Activated CD4-positive, alpha-beta memory T cell treated with anti-CD3 and anti-CD28 coated beads for 36 hours (primary cell): ENCODE measurements at regions not wholly inside any gene's neighbourhood (a gene's known extent, or its start where the extent isn't known, plus 50 kb on each side); places are given as distances from the start of the nearest gene placed in this dataset.
"Not testable (repeated sequence)": the region's sequence is repeated elsewhere in the genome, so short reads cannot be mapped to it uniquely, and the experiment has no call there.

Experiments used
- CTCF ChIA-PET: fragments of 350-600 bp; sonication (Branson Sonifier 250); formaldehyde crosslinking; loops from one replicate; lab custom pipeline; 2021; ENCODE audit warnings: antibody characterized with exemption, inconsistent platforms; lab: Charles Lee
- POLR2A ChIA-PET: fragments of 350-600 bp; sonication (Branson Sonifier 250); formaldehyde crosslinking; loops from one replicate; lab custom pipeline; 2021; ENCODE audit warnings: antibody characterized with exemption; lab: Charles Lee
- DNase-seq: peaks from one replicate; pipeline ENCODE4 v3.0.0-alpha.2; 2020
- H3K27ac Mint-ChIP-seq: one replicate; pipeline ENCODE4 v1.8.0; 2021; ENCODE audit warnings: mixed read lengths
- H3K27me3 Mint-ChIP-seq: one replicate; pipeline ENCODE4 v1.8.0; 2021; ENCODE audit warnings: mixed read lengths
- H3K36me3 Mint-ChIP-seq: one replicate; pipeline ENCODE4 v1.8.0; 2021; ENCODE audit warnings: mixed read lengths
- H3K4me1 Mint-ChIP-seq: one replicate; pipeline ENCODE4 v1.8.0; 2021; ENCODE audit warnings: low read depth, mixed read lengths
- H3K4me3 Mint-ChIP-seq: one replicate; pipeline ENCODE4 v1.8.0; 2021; ENCODE audit warnings: mild to moderate bottlenecking, mixed read lengths
- H3K9me3 Mint-ChIP-seq: one replicate; pipeline ENCODE4 v1.8.0; 2021; ENCODE audit warnings: mixed read lengths
- intact Hi-C: fragments of 100-400 bp; cut with micrococcal nuclease; formaldehyde crosslinking; loops from one replicate; pipeline ENCODE4 v1.15.1; 2023

GRCh38 chr5:62786099-62786498, 207.5 kb downstream of the LRRC70 start:
- intact Hi-C loops: no loop called here
- no peak overlapping the region for H3K4me3 Mint-ChIP-seq
- no peaks in the 10 kb centered on the region for H3K36me3 Mint-ChIP-seq
- no peaks in the 10 kb centered on the region for H3K4me1 Mint-ChIP-seq
- peaks cover 3% of the 10 kb centered on the region for H3K27me3 Mint-ChIP-seq
- no peak overlapping the region for H3K27ac Mint-ChIP-seq
- no peak for DNase-seq
- CTCF ChIA-PET: no interaction called here
- POLR2A ChIA-PET: no interaction called here
- H3K9me3 Mint-ChIP-seq: peaks cover 2% of the 10 kb centered on the region

GRCh38 chr5:62785588-62785987, 207.0 kb downstream of the LRRC70 start:
- no peak overlapping the region for H3K27ac Mint-ChIP-seq
- DNase-seq: no peak
- intact Hi-C loops: no loop called here
- peaks cover 2% of the 10 kb centered on the region for H3K9me3 Mint-ChIP-seq
- ChIA-PET POLR2A (no interaction called here), CTCF (no interaction called here)
- no peak overlapping the region for H3K4me3 Mint-ChIP-seq
- H3K27me3 Mint-ChIP-seq: peaks cover 5% of the 10 kb centered on the region
- no peaks in the 10 kb centered on the region for H3K36me3 Mint-ChIP-seq
- H3K4me1 Mint-ChIP-seq: no peaks in the 10 kb centered on the region

GRCh38 chr5:62783374-62784057, 204.9 kb downstream of the LRRC70 start:
- POLR2A ChIA-PET: no interaction called here
- CTCF ChIA-PET: interaction anchor here (1.6 kb wide), 1 partner anchor 324 kb away, joined by 4 read pairs; no protein-coding TSS in a partner anchor
- Mint-ChIP-seq H3K27me3 (peaks cover 3% of the 10 kb centered on the region), H3K36me3 (no peaks in the 10 kb centered on the region), H3K27ac (no peak overlapping the region), H3K9me3 (peaks cover 2% of the 10 kb centered on the region), H3K4me3 (no peak overlapping the region), H3K4me1 (no peaks in the 10 kb centered on the region)
- DNase-seq: no peak
- intact Hi-C loops: no loop called here

- intact Hi-C loops: loop anchor here (1.0 kb wide), 1 partner anchor 338 kb away; no protein-coding TSS in a partner anchor
- Mint-ChIP-seq H3K36me3 (no peaks in the 10 kb centered on the region), H3K27me3 (peaks cover 3% of the 10 kb centered on the region), H3K9me3 (peaks cover 2% of the 10 kb centered on the region), H3K4me3 (no peak overlapping the region), H3K27ac (no peak overlapping the region), H3K4me1 (no peaks in the 10 kb centered on the region)
- ChIA-PET POLR2A (no interaction called here), CTCF (no interaction called here)
- DNase-seq: no peak
These were observed 202.3 kb downstream of the LRRC70 start for GRCh38 chr5:62780888-62781287.

GRCh38 chr5:62780230-62780629, 201.6 kb downstream of the LRRC70 start:
- H3K4me3 Mint-ChIP-seq: no peak overlapping the region
- no peak for DNase-seq
- intact Hi-C loops: loop anchor here (1.0 kb wide), 1 partner anchor 337 kb away; no protein-coding TSS in a partner anchor
- peaks cover 2% of the 10 kb centered on the region for H3K9me3 Mint-ChIP-seq
- H3K27me3 Mint-ChIP-seq: peaks cover 3% of the 10 kb centered on the region
- POLR2A ChIA-PET: no interaction called here
- CTCF ChIA-PET: interaction anchor here (1.8 to 1.9 kb wide), 2 partner anchors 317 to 320 kb away, joined by 5 to 13 read pairs; no protein-coding TSS in a partner anchor
- H3K27ac Mint-ChIP-seq: no peak overlapping the region
- H3K36me3 Mint-ChIP-seq: no peaks in the 10 kb centered on the region
- H3K4me1 Mint-ChIP-seq: no peaks in the 10 kb centered on the region

GRCh38 chr5:62779010-62779422, 200.4 kb downstream of the LRRC70 start:
- peaks cover under 1% of the 10 kb centered on the region for H3K9me3 Mint-ChIP-seq
- H3K36me3 Mint-ChIP-seq: no peaks in the 10 kb centered on the region
- no peak overlapping the region for H3K27ac Mint-ChIP-seq
- intact Hi-C loops: loop anchor here (1.0 to 5.0 kb wide), 2 partner anchors 319 to 557 kb away; no protein-coding TSS in a partner anchor
- no peaks in the 10 kb centered on the region for H3K4me1 Mint-ChIP-seq
- peaks cover 3% of the 10 kb centered on the region for H3K27me3 Mint-ChIP-seq
- ChIA-PET CTCF (interaction anchor here (0.6 to 1.9 kb wide), 14 partner anchors 11 to 1097 kb away, joined by 3 to 13 read pairs (median 4); no protein-coding TSS in a partner anchor), POLR2A (interaction anchor here (0.6 kb wide), 1 partner anchor 316 kb away, joined by 3 read pairs; no protein-coding TSS in a partner anchor)
- H3K4me3 Mint-ChIP-seq: no peak overlapping the region
- DNase-seq: no peak

GRCh38 chr5:62778316-62779009, 199.8 kb downstream of the LRRC70 start:
- Mint-ChIP-seq H3K4me1 (no peaks in the 10 kb centered on the region), H3K4me3 (no peak overlapping the region)
- POLR2A ChIA-PET: interaction anchor here (0.6 kb wide), 1 partner anchor 316 kb away, joined by 3 read pairs; no protein-coding TSS in a partner anchor

GRCh38 chr5:62777081-62777480, 198.5 kb downstream of the LRRC70 start:
- intact Hi-C loops: loop anchor here (5.0 kb wide), 1 partner anchor 555 kb away; no protein-coding TSS in a partner anchor
- H3K9me3 Mint-ChIP-seq, H3K27ac Mint-ChIP-seq, H3K36me3 Mint-ChIP-seq, DNase-seq, POLR2A ChIA-PET, H3K4me3 Mint-ChIP-seq, H3K27me3 Mint-ChIP-seq, H3K4me1 Mint-ChIP-seq: not testable (repeated sequence)
- CTCF ChIA-PET: interaction anchor here (1.2 kb wide), 2 partner anchors 19 to 317 kb away, joined by 3 read pairs; no protein-coding TSS in a partner anchor

More at GRCh38 chr5:62778316-62779009, 199.8 kb downstream of the LRRC70 start:
- DNase-seq: no peak
- intact Hi-C loops: loop anchor here (1.0 to 5.0 kb wide), 2 partner anchors 318 to 556 kb away; no protein-coding TSS in a partner anchor
- Mint-ChIP-seq H3K27me3 (peaks cover 3% of the 10 kb centered on the region), H3K27ac (no peak overlapping the region), H3K36me3 (no peaks in the 10 kb centered on the region), H3K9me3 (no peaks in the 10 kb centered on the region)
- CTCF ChIA-PET: interaction anchor here (0.6 to 1.9 kb wide), 16 partner anchors 11 to 1096 kb away, joined by 3 to 13 read pairs (median 4); no protein-coding TSS in a partner anchor

GRCh38 chr5:62776592-62776991, 198.0 kb downstream of the LRRC70 start:
- H3K36me3 Mint-ChIP-seq, POLR2A ChIA-PET, H3K27ac Mint-ChIP-seq, H3K9me3 Mint-ChIP-seq, H3K4me3 Mint-ChIP-seq, H3K4me1 Mint-ChIP-seq, H3K27me3 Mint-ChIP-seq, DNase-seq, CTCF ChIA-PET: not testable (repeated sequence)
- intact Hi-C loops: loop anchor here (5.0 kb wide), 1 partner anchor 554 kb away; no protein-coding TSS in a partner anchor

GRCh38 chr5:62773460-62773859, 194.8 kb downstream of the LRRC70 start:
- no peaks in the 10 kb centered on the region for H3K36me3 Mint-ChIP-seq
- no peak overlapping the region for H3K4me3 Mint-ChIP-seq
- H3K9me3 Mint-ChIP-seq: no peaks in the 10 kb centered on the region
- H3K27ac Mint-ChIP-seq: no peak overlapping the region
- ChIA-PET POLR2A (no interaction called here), CTCF (no interaction called here)
- intact Hi-C loops: no loop called here
- H3K4me1 Mint-ChIP-seq: no peaks in the 10 kb centered on the region
- no peaks in the 10 kb centered on the region for H3K27me3 Mint-ChIP-seq
- DNase-seq: no peak

GRCh38 chr5:62771341-62771740, 192.7 kb downstream of the LRRC70 start:
- H3K4me3 Mint-ChIP-seq: no peak overlapping the region
- CTCF ChIA-PET: no interaction called here
- intact Hi-C loops: no loop called here
- no peak for DNase-seq
- H3K27me3 Mint-ChIP-seq: no peaks in the 10 kb centered on the region
- no peaks in the 10 kb centered on the region for H3K36me3 Mint-ChIP-seq
- H3K4me1 Mint-ChIP-seq: no peaks in the 10 kb centered on the region
- H3K9me3 Mint-ChIP-seq: no peaks in the 10 kb centered on the region
- POLR2A ChIA-PET: no interaction called here
- no peak overlapping the region for H3K27ac Mint-ChIP-seq

GRCh38 chr5:62767650-62768049, 189.0 kb downstream of the LRRC70 start:
- no peak overlapping the region for H3K27ac Mint-ChIP-seq
- no peaks in the 10 kb centered on the region for H3K9me3 Mint-ChIP-seq
- H3K4me3 Mint-ChIP-seq: no peak overlapping the region
- H3K36me3 Mint-ChIP-seq: no peaks in the 10 kb centered on the region
- DNase-seq: no peak
- CTCF ChIA-PET: interaction anchor here (1.4 kb wide), 1 partner anchor 12 kb away, joined by 5 read pairs; no protein-coding TSS in a partner anchor
- H3K27me3 Mint-ChIP-seq: no peaks in the 10 kb centered on the region
- POLR2A ChIA-PET: no interaction called here
- no peaks in the 10 kb centered on the region for H3K4me1 Mint-ChIP-seq
- intact Hi-C loops: no loop called here
